ENCODE measurements at regions not wholly inside any gene's neighbourhood (a gene's known extent, or its start where the extent isn't known, plus 50 kb on each side); places are given as distances from the start of the nearest gene placed in this dataset.
"Not testable (repeated sequence)": the region's sequence is repeated elsewhere in the genome, so short reads cannot be mapped to it uniquely, and the experiment has no call there.

DNA sequence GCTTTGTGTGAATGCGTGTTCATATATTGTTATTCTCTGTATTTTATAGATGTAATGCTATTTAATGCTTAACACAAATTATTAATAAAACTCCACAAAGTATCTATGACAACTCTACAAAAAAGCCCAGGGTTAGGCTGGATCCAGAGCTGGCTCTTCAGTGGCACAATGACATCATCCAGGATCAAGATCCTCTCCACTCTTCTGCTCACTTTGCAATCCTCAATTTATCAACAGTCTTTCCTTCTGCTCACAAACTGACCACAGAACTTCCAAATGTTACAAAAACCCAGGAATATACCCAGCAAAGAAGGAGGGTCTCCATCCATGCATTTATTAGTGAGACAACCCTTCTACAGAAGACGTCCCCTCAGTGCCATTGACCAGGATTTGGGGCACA is 132.3 kb downstream of the HNRNPD start:
- peaks cover 23% of the 10 kb centered on the region for H3K27me3 Mint-ChIP-seq (ENCODE audit: low read depth)
- no peaks in the 10 kb centered on the region for H3K9me3 Mint-ChIP-seq (ENCODE audit: low read depth)
- no peak for DNase-seq (ENCODE audit: low spot score)
- no peak overlapping the region for H3K4me3 Mint-ChIP-seq (ENCODE audit: unreplicated experiment)
- no peaks in the 10 kb centered on the region for H3K36me3 Mint-ChIP-seq (ENCODE audit: low read depth)
- H3K4me1 Mint-ChIP-seq (ENCODE audit: low read depth) = no peaks in the 10 kb centered on the region
- TF ChIP-seq, protein P1, sequence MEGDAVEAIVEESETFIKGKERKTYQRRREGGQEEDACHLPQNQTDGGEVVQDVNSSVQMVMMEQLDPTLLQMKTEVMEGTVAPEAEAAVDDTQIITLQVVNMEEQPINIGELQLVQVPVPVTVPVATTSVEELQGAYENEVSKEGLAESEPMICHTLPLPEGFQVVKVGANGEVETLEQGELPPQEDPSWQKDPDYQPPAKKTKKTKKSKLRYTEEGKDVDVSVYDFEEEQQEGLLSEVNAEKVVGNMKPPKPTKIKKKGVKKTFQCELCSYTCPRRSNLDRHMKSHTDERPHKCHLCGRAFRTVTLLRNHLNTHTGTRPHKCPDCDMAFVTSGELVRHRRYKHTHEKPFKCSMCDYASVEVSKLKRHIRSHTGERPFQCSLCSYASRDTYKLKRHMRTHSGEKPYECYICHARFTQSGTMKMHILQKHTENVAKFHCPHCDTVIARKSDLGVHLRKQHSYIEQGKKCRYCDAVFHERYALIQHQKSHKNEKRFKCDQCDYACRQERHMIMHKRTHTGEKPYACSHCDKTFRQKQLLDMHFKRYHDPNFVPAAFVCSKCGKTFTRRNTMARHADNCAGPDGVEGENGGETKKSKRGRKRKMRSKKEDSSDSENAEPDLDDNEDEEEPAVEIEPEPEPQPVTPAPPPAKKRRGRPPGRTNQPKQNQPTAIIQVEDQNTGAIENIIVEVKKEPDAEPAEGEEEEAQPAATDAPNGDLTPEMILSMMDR (IDR thresholded peaks at IDR 0.05) = no peak
- no peak overlapping the region for H3K27ac Mint-ChIP-seq (ENCODE audit: unreplicated experiment)

DNA sequence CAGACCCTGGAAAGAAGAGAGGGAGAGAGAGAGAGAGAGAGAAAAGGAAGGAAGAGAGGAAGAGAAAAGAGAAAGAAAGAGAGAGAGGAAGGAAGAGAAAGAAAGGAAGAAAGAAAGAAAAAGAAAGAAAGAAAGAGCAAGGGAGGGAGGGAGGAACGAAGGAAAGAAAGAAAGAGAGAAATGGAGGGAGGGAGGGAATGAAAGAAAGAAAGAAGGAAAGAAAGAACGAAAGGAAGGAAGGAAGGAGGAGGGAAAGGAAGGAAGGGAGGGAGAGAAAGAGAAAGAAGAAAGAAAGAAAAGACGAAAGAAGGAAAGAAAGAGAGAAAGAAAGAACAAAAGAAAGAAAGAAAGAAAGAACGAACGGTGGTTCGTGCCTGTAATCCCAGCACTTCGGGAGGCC is 133.4 kb downstream of the HNRNPD start:
- Mint-ChIP-seq H3K27me3 (ENCODE audit: low read depth) (peaks cover 24% of the 10 kb centered on the region), H3K9me3 (ENCODE audit: low read depth) (no peaks in the 10 kb centered on the region), H3K4me1 (ENCODE audit: low read depth) (no peaks in the 10 kb centered on the region), H3K27ac (ENCODE audit: unreplicated experiment) (no peak overlapping the region), H3K4me3 (ENCODE audit: unreplicated experiment) (no peak overlapping the region), H3K36me3 (ENCODE audit: low read depth) (no peaks in the 10 kb centered on the region)
- TF ChIP-seq, protein P1 (IDR thresholded peaks at IDR 0.05) = no peak
- DNase-seq (ENCODE audit: low spot score) = no peak

DNA sequence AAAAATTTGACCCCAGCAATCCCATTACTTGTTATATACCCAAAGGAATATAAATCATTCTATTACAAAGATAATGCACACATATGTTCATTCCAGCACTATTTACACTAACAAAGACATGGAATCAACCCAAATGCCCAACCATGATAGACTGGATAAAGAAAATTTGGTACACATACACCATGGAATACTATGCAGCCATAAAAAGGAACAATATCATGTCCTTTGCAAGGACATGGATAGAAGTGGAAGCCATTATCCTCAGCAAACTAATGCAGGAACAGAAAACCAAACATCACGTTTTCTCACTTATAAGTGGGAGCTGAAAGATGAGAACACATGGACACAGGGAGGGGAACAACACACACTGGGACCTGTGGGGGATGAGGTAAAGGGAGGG is 136.6 kb downstream of the HNRNPD start:
- H3K9me3 Mint-ChIP-seq (ENCODE audit: low read depth); H3K4me3 Mint-ChIP-seq (ENCODE audit: unreplicated experiment); H3K27me3 Mint-ChIP-seq (ENCODE audit: low read depth); H3K4me1 Mint-ChIP-seq (ENCODE audit: low read depth); H3K27ac Mint-ChIP-seq (ENCODE audit: unreplicated experiment); H3K36me3 Mint-ChIP-seq (ENCODE audit: low read depth); DNase-seq (ENCODE audit: low spot score): not testable (repeated sequence)

DNA sequence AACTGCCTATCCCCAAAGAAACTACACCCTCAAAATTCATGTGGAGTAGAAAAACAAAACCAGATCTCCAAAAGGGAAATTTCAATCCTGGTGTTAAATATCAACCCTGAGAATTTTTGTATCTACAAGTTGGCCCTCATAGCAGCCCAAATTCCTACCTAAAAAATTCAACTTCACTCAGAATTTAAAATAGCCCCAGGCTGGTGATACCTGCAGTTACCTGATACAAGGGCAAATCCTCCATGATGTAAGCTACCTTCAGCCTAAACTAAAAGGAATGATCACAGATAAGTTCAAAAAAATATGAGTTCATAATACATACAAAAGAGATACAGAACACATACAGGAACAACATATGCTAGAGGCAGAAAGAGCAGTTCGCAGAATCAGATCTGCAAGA is 138.4 kb downstream of the HNRNPD start:
- TF ChIP-seq, protein P1 (IDR thresholded peaks at IDR 0.05) = no peak
- Mint-ChIP-seq H3K4me3 (ENCODE audit: unreplicated experiment) (no peak overlapping the region), H3K27me3 (ENCODE audit: low read depth) (peaks cover 8% of the 10 kb centered on the region), H3K9me3 (ENCODE audit: low read depth) (no peaks in the 10 kb centered on the region), H3K36me3 (ENCODE audit: low read depth) (no peaks in the 10 kb centered on the region), H3K27ac (ENCODE audit: unreplicated experiment) (no peak overlapping the region), H3K4me1 (ENCODE audit: low read depth) (no peaks in the 10 kb centered on the region)
- no peak for DNase-seq (ENCODE audit: low spot score)

DNA sequence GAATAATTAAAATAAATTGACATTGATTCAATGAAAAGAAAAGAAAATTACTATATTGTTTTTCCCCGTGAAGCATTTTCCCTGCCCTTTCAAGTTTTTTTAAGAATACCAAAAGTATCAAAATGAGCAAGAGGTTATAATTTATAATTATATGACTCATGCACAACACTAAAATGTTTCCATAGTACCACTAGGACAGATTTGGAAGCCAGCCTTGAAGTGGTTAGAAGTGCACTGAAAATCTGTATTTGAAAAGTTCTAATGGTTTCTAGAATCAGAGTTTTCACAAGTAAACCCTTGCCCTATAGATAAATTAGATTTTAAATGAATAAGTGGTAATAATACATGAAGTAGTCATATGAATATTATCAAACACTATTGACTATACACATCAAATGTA is 140.9 kb downstream of the HNRNPD start:
- TF ChIP-seq, protein P1 (IDR thresholded peaks at IDR 0.05) = no peak
- no peak overlapping the region for H3K4me3 Mint-ChIP-seq (ENCODE audit: unreplicated experiment)
- no peaks in the 10 kb centered on the region for H3K9me3 Mint-ChIP-seq (ENCODE audit: low read depth)
- H3K27me3 Mint-ChIP-seq (ENCODE audit: low read depth) = peaks cover 14% of the 10 kb centered on the region
- no peak overlapping the region for H3K27ac Mint-ChIP-seq (ENCODE audit: unreplicated experiment)
- H3K36me3 Mint-ChIP-seq (ENCODE audit: low read depth) = no peaks in the 10 kb centered on the region
- no peaks in the 10 kb centered on the region for H3K4me1 Mint-ChIP-seq (ENCODE audit: low read depth)
- no peak for DNase-seq (ENCODE audit: low spot score)

DNA sequence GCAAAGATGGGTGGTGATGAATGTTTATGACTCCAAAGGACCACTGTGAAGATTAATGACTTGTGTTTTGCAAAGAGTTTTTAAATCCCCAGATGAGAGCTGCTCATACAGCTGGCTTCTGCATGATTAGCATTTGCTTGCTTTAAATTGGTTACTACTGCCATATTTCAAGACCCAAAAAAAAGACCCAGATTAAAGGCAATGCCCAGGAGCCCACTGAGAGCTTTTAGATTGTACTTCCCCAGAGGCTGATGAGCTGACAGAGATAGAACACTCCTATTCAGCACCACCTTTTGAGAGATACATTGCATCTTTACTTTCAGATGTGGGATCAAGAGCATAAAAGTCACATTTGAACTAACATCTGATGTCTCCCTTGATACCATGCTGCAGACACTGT is 142.0 kb downstream of the HNRNPD start:
- DNase-seq (ENCODE audit: low spot score) = no peak
- H3K27me3 Mint-ChIP-seq (ENCODE audit: low read depth) = peaks cover 14% of the 10 kb centered on the region
- H3K4me3 Mint-ChIP-seq (ENCODE audit: unreplicated experiment) = no peak overlapping the region
- no peaks in the 10 kb centered on the region for H3K36me3 Mint-ChIP-seq (ENCODE audit: low read depth)
- no peaks in the 10 kb centered on the region for H3K9me3 Mint-ChIP-seq (ENCODE audit: low read depth)
- TF ChIP-seq, protein P1 (IDR thresholded peaks at IDR 0.05) = no peak
- H3K4me1 Mint-ChIP-seq (ENCODE audit: low read depth) = no peaks in the 10 kb centered on the region
- no peak overlapping the region for H3K27ac Mint-ChIP-seq (ENCODE audit: unreplicated experiment)

Measured in chondrocyte (in vitro differentiated cells).